Type B pancreatic cell (in vitro differentiated cells): ENCODE measurements at regions not wholly inside any gene's neighbourhood (a gene's known extent, or its start where the extent isn't known, plus 50 kb on each side); places are given as distances from the start of the nearest gene placed in this dataset.
A peak's percentile ranks its signal among the peaks of the same experiment; 100 is the strongest.

Experiments
- DNase-seq: peaks from one replicate; pipeline ENCODE4 v3.0.0; 2021; ENCODE audit warnings: mixed read lengths; ENCODE audit not compliant: unreplicated experiment; ENCODE audit errors: extremely low spot score
- H3K27ac Mint-ChIP-seq: 2 replicates; pipeline ENCODE4 v1.8.0; 2021; ENCODE audit warnings: mild to moderate bottlenecking, mixed read lengths
- H3K27me3 Mint-ChIP-seq: 2 replicates; pipeline ENCODE4 v1.8.0; 2021; ENCODE audit warnings: mixed read lengths
- H3K36me3 Mint-ChIP-seq: 2 replicates; pipeline ENCODE4 v1.8.0; 2021; ENCODE audit warnings: mixed read lengths
- H3K4me1 Mint-ChIP-seq: one replicate; pipeline ENCODE4 v1.8.0; 2021; ENCODE audit warnings: mixed read lengths; ENCODE audit not compliant: unreplicated experiment
- H3K4me3 Mint-ChIP-seq: 2 replicates; pipeline ENCODE4 v1.8.0; 2021; ENCODE audit warnings: mild to moderate bottlenecking, mixed read lengths
- H3K9me3 Mint-ChIP-seq: 2 replicates; pipeline ENCODE4 v1.8.0; 2021; ENCODE audit warnings: mixed read lengths
- CTCF ChIP-seq: fragments of 200-600 bp; sonication (generic); conservative IDR thresholded peaks from 2 replicates; pipeline ENCODE4 v1.5.0; 2021; ENCODE audit warnings: antibody characterized with exemption, mild to moderate bottlenecking

GRCh38 chr2:226649201-226649600, 150.4 kb downstream of the IRS1 start:
- Mint-ChIP-seq H3K36me3 (peaks cover 5% of the 10 kb centered on the region), H3K9me3 (peaks cover 11% of the 10 kb centered on the region), H3K27ac (no peak overlapping the region), H3K4me1 (peaks cover 42% of the 10 kb centered on the region), H3K4me3 (no peak overlapping the region), H3K27me3 (no peaks in the 10 kb centered on the region)
- no peak for DNase-seq
- TF ChIP-seq CTCF = no peak

- Mint-ChIP-seq H3K9me3 (peaks cover 11% of the 10 kb centered on the region), H3K27ac (no peak overlapping the region), H3K4me1 (peaks cover 50% of the 10 kb centered on the region), H3K27me3 (peaks cover 3% of the 10 kb centered on the region), H3K36me3 (peaks cover 5% of the 10 kb centered on the region), H3K4me3 (no peak overlapping the region)
- no peak for DNase-seq
- no peak for TF ChIP-seq CTCF
Observed at GRCh38 chr2:226647621-226648518, 151.8 kb downstream of the IRS1 start.

- no peak for DNase-seq
- Mint-ChIP-seq H3K4me3 (no peak overlapping the region), H3K36me3 (peaks cover 9% of the 10 kb centered on the region), H3K27ac (no peak overlapping the region), H3K9me3 (peaks cover 15% of the 10 kb centered on the region), H3K4me1 (peaks cover 24% of the 10 kb centered on the region), H3K27me3 (peaks cover 3% of the 10 kb centered on the region)
- no peak for TF ChIP-seq CTCF
Observed at GRCh38 chr2:226644399-226644865, 155.2 kb downstream of the IRS1 start.

GRCh38 chr2:226643946-226644282, 155.7 kb downstream of the IRS1 start:
- Mint-ChIP-seq H3K4me1 (peaks cover 22% of the 10 kb centered on the region), H3K27me3 (peaks cover 3% of the 10 kb centered on the region), H3K36me3 (peaks cover 6% of the 10 kb centered on the region), H3K4me3 (peak overlapping the region; percentile 25), H3K9me3 (peaks cover 15% of the 10 kb centered on the region), H3K27ac (peak overlapping the region; percentile 22)
- no peak for DNase-seq
- TF ChIP-seq CTCF = no peak

GRCh38 chr2:226643030-226643945, 156.3 kb downstream of the IRS1 start:
- Mint-ChIP-seq H3K36me3 (peaks cover 6% of the 10 kb centered on the region), H3K27me3 (peaks cover 3% of the 10 kb centered on the region), H3K27ac (peak overlapping the region; percentile 22), H3K4me1 (peaks cover 22% of the 10 kb centered on the region), H3K9me3 (peaks cover 16% of the 10 kb centered on the region), H3K4me3 (peak overlapping the region; percentile 25)
- no peak for DNase-seq
- TF ChIP-seq CTCF = no peak
